ENCODE measurements at regions not wholly inside any gene's neighbourhood (a gene's known extent, or its start where the extent isn't known, plus 50 kb on each side); places are given as distances from the start of the nearest gene placed in this dataset.

DNA sequence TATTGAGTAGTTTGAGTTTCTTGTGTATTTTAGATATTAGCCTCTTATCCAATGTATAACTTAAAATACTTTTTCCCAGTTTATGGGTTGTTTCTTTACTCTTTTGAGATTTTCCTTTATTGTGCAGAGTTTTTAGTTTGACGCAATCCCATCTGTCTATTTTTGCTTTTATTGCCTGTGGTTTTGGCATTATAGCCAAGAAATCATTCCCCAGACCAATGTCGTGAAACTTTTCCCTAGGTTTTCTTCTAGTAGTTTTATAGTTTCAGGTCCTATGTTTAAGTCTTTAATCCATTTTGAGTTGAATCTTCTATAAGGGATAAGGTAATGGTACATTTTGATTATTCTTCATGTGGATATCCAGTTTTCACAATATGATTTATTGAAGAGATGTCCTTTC lies 87.6 kb downstream of the LEPR start:
- TF ChIP-seq, protein P1, sequence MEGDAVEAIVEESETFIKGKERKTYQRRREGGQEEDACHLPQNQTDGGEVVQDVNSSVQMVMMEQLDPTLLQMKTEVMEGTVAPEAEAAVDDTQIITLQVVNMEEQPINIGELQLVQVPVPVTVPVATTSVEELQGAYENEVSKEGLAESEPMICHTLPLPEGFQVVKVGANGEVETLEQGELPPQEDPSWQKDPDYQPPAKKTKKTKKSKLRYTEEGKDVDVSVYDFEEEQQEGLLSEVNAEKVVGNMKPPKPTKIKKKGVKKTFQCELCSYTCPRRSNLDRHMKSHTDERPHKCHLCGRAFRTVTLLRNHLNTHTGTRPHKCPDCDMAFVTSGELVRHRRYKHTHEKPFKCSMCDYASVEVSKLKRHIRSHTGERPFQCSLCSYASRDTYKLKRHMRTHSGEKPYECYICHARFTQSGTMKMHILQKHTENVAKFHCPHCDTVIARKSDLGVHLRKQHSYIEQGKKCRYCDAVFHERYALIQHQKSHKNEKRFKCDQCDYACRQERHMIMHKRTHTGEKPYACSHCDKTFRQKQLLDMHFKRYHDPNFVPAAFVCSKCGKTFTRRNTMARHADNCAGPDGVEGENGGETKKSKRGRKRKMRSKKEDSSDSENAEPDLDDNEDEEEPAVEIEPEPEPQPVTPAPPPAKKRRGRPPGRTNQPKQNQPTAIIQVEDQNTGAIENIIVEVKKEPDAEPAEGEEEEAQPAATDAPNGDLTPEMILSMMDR (IDR thresholded peaks at IDR 0.05; ENCODE audit: low read length), result no peak
- no peak for TF ChIP-seq EZH2 (IDR thresholded peaks at IDR 0.05; ENCODE audit: borderline replicate concordance, low read length)
